Upper lobe of right lung (tissue), 1 donor: ENCODE measurements at regions not wholly inside any gene's neighbourhood (a gene's known extent, or its start where the extent isn't known, plus 50 kb on each side); places are given as distances from the start of the nearest gene placed in this dataset.

ENCODE experiments used
- ATAC-seq: fragments of 200-7000 bp; cut with Tn5 transposase; one replicate; pipeline ENCODE4 v1.9.1; 2020; ENCODE audit warnings: mild to moderate bottlenecking, moderate library complexity
- DNase-seq: peaks from one replicate; pipeline ENCODE4 v3.0.0-alpha.2; 2020
- H3K27ac ChIP-seq: fragments of 200-600 bp; one replicate; pipeline ENCODE4 v1.8.0; 2022
- H3K27me3 ChIP-seq: fragments of 200-600 bp; one replicate; pipeline ENCODE4 v1.8.0; 2022; ENCODE audit warnings: mild to moderate bottlenecking
- H3K36me3 ChIP-seq: fragments of 200-600 bp; one replicate; pipeline ENCODE4 v1.8.0; 2022
- H3K4me1 ChIP-seq: fragments of 200-600 bp; one replicate; pipeline ENCODE4 v1.8.0; 2022
- H3K4me3 ChIP-seq: fragments of 200-600 bp; one replicate; pipeline ENCODE4 v1.8.0; 2022; ENCODE audit warnings: mild to moderate bottlenecking
- H3K9me3 ChIP-seq: fragments of 200-600 bp; one replicate; pipeline ENCODE4 v1.8.0; 2022
- CTCF ChIP-seq: fragments of 200-600 bp; IDR thresholded peaks from one replicate; pipeline ENCODE4 v1.8.0; 2022; ENCODE audit warnings: antibody characterized with exemption
- intact Hi-C: fragments of 100-400 bp; cut with DNase I; formaldehyde crosslinking; loops from one replicate; pipeline ENCODE4 v1.11.0; 2022
- donor health status: DM: no; HTN: yes; CAD: no; lungs with severe emphysema.

DNA sequence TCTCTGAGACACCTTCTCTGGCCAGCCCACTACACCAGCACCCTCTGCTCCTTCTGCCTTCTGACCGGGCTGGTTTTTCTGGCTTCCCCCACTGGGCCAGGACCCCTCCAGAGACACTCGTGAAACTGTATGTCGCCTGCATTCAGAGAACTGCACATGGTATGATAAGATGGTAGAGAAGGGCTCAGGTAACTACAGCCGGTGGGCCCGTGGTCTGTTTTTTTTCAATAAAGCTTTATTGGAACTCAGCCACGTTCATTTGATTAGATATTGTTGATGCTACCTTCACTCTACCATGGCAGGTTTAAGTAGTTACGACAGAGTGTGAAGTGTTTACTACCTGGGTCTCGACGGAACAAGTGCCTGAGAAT is 514.0 kb downstream of the TBC1D22A start:
- Histone ChIP-seq H3K27me3 (peaks cover 4% of the 10 kb centered on the region), H3K4me3 (no peak overlapping the region), H3K9me3 (no peaks in the 10 kb centered on the region), H3K4me1 (no peaks in the 10 kb centered on the region), H3K36me3 (no peaks in the 10 kb centered on the region), H3K27ac (no peak overlapping the region)
- intact Hi-C loops: no loop called here
- ATAC-seq: no peak
- DNase-seq: peak; percentile 8
- no peak for TF ChIP-seq CTCF

- DNase-seq (peak; percentile 40), ATAC-seq (no peak)
- Histone ChIP-seq H3K27me3 (peaks cover 4% of the 10 kb centered on the region), H3K9me3 (no peaks in the 10 kb centered on the region), H3K4me1 (no peaks in the 10 kb centered on the region), H3K36me3 (no peaks in the 10 kb centered on the region), H3K27ac (no peak overlapping the region), H3K4me3 (no peak overlapping the region)
- TF ChIP-seq CTCF: peak; percentile 5
- intact Hi-C loops: no loop called here
Observed at GRCh38 chr22:47275605-47276449, 513.4 kb downstream of the TBC1D22A start.

- H3K4me3 ChIP-seq: no peak overlapping the region
- H3K27me3 ChIP-seq: peaks cover 4% of the 10 kb centered on the region
- no peaks in the 10 kb centered on the region for H3K36me3 ChIP-seq
- DNase-seq: peak; percentile 46
- no peak overlapping the region for H3K27ac ChIP-seq
- no peak for TF ChIP-seq CTCF
- H3K4me1 ChIP-seq: no peaks in the 10 kb centered on the region
- ATAC-seq: no peak
- H3K9me3 ChIP-seq: no peaks in the 10 kb centered on the region
- intact Hi-C loops: no loop called here
Observed at GRCh38 chr22:47274196-47274595, 511.7 kb downstream of the TBC1D22A start.

- no peaks in the 10 kb centered on the region for H3K36me3 ChIP-seq
- ATAC-seq (no peak), DNase-seq (no peak)
- no peak for TF ChIP-seq CTCF
- H3K27me3 ChIP-seq: no peaks in the 10 kb centered on the region
- H3K4me1 ChIP-seq: no peaks in the 10 kb centered on the region
- intact Hi-C loops: no loop called here
- H3K9me3 ChIP-seq: no peaks in the 10 kb centered on the region
- no peak overlapping the region for H3K4me3 ChIP-seq
- H3K27ac ChIP-seq: no peak overlapping the region
Observed at GRCh38 chr22:47270463-47271135, 508.1 kb downstream of the TBC1D22A start.

DNA sequence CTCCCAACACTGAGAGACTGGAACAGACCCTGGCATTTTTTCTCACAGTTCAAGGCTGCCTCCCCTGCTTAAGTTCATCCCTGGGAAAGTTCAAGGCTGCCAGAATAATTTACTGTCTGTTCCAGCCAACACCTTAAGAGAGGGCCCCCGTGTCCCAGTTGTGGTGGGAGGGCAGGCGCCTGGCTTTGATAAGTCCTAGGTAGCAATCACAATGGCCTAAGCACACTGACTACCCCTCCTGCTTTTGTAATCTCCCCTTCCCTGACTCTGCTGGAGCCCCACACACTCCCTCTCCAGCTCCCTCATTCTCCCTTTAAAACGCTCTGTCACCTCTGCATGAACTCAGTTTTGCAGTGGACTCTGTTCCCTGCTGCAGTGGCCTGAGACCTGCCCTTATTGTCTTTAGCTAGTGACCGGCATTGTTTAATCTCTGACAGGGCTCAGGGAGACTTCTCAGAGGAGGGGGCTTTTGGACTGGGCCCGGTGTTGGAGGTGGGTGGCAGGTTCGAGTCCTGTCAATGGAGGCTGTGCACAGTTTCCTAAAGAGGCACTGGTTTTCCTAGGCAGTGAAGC is 507.2 kb downstream of the TBC1D22A start:
- no peaks in the 10 kb centered on the region for H3K27me3 ChIP-seq
- H3K9me3 ChIP-seq: no peaks in the 10 kb centered on the region
- H3K36me3 ChIP-seq: no peaks in the 10 kb centered on the region
- H3K4me3 ChIP-seq: no peak overlapping the region
- H3K27ac ChIP-seq: no peak overlapping the region
- H3K4me1 ChIP-seq: no peaks in the 10 kb centered on the region
- TF ChIP-seq CTCF: no peak
- no peak for DNase-seq
- intact Hi-C loops: no loop called here
- ATAC-seq: no peak
